GM18861 (cell line): ENCODE measurements at regions not wholly inside any gene's neighbourhood (a gene's known extent, or its start where the extent isn't known, plus 50 kb on each side); places are given as distances from the start of the nearest gene placed in this dataset.
"Not testable (repeated sequence)": the region's sequence is repeated elsewhere in the genome, so short reads cannot be mapped to it uniquely, and the experiment has no call there.

Experiments used
- ATAC-seq: cut with Tn5 transposase; IDR thresholded peaks from one replicate; pipeline ENCODE4 v1.9.1; 2021; ENCODE audit not compliant: unreplicated experiment

GRCh38 chr1:30533796-30534550 is 189.4 kb downstream of the MATN1 start:
- ATAC-seq: no peak

GRCh38 chr1:30533141-30533540 is 190.2 kb downstream of the MATN1 start:
- no peak for ATAC-seq

GRCh38 chr1:30532621-30533020 is 190.8 kb downstream of the MATN1 start:
- no peak for ATAC-seq

GRCh38 chr1:30527511-30528140 is 195.8 kb downstream of the MATN1 start:
- no peak for ATAC-seq

DNA sequence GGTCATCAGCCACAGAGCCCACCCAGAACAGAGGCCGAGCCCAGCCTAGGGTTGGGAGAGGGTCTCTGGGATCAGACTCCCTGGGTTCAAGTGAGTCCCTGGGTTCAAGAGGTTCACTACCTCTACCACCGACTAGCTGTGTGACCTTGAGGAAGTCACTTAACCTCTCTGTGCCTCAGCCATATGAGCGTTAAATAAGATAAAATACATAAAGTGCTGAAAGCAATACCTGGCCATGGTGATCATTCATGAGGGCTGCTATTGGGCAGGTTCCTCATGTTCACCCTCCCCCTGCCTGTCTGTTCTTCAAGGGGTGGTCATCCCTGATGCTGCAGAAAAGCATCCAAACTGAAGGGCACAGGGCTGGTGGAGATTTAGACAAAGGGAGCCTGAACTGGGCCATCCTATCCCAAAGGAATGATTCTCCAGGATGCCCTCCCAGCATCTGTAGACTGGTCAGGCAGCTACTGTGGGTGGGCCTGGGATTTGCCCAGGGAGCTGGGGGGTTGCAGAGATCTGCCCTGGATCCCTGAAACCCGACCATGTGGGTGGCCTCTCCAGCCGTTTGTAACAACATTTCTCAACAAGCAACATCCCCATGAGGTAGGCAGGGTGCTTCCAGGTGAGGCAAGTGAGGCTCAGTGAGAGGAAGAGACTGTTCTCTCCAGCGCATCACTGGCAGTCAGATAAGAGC is 196.6 kb downstream of the MATN1 start:
- ATAC-seq: no peak

DNA sequence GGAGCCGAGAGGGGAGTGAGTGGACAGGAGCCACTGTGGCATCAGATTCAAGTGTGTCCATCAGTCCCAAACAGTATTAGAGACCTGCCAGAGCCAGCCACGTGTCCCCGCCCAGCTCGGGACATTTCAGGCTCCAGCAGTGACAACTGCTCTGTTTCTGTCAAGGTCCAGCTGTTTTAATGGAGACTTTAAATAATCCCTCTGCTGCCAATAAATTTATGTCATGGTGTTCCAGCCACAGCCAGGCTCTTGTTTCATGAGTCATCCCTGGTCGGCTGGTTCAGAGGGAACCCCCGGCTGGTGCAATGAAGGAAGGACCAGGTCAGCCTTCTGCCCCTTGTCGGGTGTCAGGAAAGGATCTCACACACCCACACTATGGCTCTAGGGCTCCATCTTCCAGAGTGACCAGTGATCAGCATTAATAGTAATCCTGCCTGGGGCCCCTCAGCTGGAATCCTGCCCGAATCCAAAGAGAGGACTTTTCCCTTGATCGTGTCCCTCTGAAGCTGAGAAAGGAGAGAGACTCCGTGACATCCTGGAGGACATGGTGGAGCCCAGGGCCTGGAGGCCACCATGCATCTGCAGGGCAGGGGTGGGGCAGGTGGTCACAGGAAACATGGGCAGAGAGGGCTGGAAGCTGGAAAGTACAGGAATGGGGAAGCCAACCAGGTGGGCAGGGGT is 197.3 kb downstream of the MATN1 start:
- ATAC-seq: no peak

- no peak for ATAC-seq
Observed at GRCh38 chr1:30525631-30525970, 197.8 kb downstream of the MATN1 start.

GRCh38 chr1:30524840-30525617 is 198.4 kb downstream of the MATN1 start:
- no peak for ATAC-seq

GRCh38 chr1:30524025-30524555 is 199.3 kb downstream of the MATN1 start:
- ATAC-seq: not testable (repeated sequence)

GRCh38 chr1:30523055-30524020 is 200.0 kb downstream of the MATN1 start:
- ATAC-seq: no peak

DNA sequence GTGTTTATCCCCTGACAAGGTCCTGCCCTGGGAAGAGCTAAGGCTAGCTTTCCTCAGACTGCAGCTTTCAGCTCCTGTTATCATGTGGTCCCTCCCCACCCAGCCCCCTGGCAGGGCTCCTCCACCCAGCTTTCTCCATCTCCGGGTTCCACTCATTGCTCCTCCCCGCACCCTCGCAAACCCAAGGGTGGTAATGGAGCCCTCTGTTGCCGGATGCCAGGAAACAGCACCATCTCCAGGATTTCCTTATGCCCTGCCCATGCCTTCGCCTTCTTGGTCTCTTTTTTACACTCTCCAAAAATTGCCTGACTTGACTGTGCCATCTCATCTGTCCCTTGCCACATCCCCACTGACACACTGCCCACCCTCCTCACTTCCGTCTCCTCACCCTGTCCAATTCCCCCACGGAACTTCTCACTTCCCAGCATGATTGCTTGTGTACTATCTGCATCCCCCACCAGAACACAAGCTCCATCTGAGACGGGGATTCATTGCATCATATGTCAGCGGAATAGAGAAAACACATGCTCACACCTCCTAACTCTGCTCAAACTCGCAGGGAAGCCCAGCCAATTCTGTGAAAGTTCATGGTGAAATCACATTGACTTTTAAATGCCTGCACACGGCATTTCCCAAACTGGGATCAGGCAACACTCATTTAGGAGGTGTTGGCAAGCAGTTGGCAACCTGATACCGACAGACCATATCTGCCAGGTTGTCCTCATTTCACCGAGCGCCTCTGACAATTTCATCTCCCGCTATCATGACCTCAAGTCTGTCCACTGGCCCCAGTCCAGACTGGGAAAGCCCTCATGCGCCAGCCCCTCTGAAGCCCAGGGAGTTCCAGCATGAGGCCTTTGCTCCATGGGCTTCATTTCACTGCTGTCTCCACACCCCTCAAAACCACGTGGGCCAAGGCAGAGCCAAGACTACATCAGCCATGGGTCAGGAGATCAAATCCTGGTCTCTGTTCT is 201.1 kb downstream of the MATN1 start:
- ATAC-seq: no peak

DNA sequence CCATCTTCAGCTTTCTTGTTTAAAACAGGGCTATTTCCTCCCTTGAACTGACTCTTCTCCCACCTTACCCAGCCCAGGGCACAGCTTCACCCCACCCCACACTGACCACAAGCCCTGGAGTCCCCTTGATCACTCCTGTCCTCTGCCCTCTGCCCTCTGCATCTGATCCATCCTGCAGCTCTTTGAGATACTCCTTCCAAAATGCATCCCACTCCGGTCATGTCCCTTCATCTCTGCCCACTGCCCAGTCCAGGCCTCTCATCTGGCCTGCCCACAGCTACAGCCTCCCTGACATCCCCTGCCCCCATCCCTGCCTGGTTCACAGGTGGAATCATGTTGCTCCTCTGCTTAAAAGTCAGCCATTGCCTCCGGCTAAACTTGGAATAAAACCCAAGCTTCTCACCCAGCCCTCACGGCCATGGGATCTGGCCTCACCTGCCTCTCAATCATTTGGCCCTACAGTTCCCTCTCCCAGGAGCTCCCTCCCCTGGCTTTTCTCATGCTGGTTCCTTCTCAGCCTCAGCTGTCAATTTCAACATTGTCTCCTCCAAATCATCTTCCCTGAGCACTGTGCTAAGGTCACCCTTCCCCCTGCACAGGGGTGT is 202.0 kb downstream of the MATN1 start:
- ATAC-seq: no peak

DNA sequence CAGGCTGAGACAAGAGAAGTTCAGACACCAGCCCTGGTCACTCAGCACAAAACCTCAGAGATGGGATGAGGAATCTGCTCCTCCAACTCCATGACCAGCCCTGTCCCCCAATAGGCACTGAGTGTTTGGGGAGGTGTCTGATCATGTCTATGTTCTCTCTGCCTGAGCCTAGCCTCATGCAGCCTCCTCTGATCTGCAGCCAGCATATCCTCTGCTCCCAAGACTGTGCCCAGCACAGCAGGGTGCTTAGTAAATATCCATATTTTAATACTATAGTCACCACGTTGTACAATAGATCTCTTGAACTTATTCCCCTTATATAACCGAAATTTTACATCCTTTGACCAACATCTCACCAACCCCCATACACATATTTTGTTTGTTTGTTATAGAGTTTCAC is 202.9 kb downstream of the MATN1 start:
- ATAC-seq: no peak

DNA sequence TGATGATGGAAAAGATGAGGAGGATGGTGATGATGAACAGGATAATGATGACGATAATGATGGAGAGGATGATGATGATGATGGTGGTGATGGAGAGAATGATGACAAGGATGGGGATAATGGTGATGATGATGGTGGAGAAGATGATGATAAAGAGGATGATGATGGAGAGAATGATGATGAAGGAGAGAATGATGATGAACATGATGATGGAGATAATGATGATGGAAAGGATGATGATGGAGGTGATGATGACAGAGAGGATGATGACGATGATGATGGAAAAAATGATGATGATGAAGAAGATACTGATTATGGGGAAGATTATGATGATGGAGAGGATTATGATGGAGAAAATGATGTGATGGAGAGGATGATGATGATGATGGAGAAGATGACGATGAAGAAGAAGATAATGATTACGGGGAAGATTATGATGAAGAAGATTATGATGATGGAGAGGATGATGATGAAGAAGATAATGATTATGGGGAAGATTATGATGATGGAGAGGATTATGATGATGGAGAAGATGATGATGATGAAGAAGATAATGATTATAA is 204.1 kb downstream of the MATN1 start:
- no peak for ATAC-seq

DNA sequence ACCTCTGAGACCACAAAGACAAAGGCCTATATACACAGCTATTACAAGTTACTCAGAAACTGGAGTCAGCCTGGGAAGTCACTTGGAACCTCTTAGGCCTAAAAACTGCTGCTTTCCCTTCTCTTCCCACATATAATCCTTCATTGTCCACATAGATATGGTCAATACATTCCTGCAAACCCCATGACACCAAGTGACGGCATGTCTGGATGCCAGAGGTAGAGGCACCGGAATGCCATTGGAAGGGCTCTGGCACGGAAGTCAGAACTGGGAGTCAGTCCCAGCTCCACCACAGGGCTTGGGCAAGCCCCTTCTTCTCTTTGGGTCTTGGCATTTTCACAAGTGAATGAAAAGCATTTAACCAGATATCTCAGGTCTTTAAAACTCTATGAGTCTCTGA is 204.7 kb downstream of the MATN1 start:
- ATAC-seq: no peak

DNA sequence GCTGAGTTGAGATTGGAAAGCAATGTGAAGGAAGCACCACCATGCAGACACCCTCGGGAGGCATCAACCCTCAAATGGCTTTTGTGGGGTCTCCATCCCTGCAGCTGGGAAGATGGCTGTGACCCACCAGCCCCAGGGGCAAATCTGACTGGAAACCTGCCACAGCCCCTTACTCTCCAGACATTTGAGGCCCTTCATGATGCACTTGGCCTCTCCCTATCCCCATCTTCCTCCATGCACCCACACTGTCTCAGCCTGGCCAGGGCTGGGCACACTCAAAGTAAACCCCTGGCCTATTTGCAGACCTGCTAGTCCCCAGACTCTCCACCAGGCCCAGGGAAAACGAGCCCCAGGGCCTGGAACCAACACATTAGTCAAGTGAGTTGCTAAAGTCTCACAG is 205.2 kb downstream of the MATN1 start:
- no peak for ATAC-seq

- not testable (repeated sequence) for ATAC-seq
Observed at GRCh38 chr1:30517666-30518065, 205.7 kb downstream of the MATN1 start.

GRCh38 chr1:30517241-30517640 is 206.1 kb downstream of the MATN1 start:
- not testable (repeated sequence) for ATAC-seq
